IMR-90 (cell line): ENCODE measurements at regions not wholly inside any gene's neighbourhood (a gene's known extent, or its start where the extent isn't known, plus 50 kb on each side); places are given as distances from the start of the nearest gene placed in this dataset.

Source experiments
- ATAC-seq: fragments of 200-7000 bp; cut with Tn5 transposase; 2 replicates; pipeline ENCODE4 v1.9.1; 2020; ENCODE audit warnings: low read depth, mild to moderate bottlenecking, moderate library complexity
- BruUV-seq: library from RNA; stranded (reverse); fragments of 400-500 nt; replicated peaks from 2 replicates; lab custom pipeline; 2021; lab: Mats Ljungman, UMichigan
- CTCF ChIA-PET: fragments of 300-600 bp; formaldehyde crosslinking; extraction: SDS; loops from one replicate; lab custom pipeline; 2021; ENCODE audit warnings: antibody characterized with exemption; lab: Yijun Ruan, JAX
- POLR2A ChIA-PET: fragments of 300-600 bp; sonication (Branson Sonifier 250); formaldehyde crosslinking; loops from one replicate; lab custom pipeline; 2022; ENCODE audit warnings: antibody characterized with exemption; ENCODE audit not compliant: unreplicated experiment; lab: Charles Lee
- DNase-seq: peaks from one replicate; pipeline ENCODE4 v3.0.0; 2013
- H2AFZ ChIP-seq: replicated peaks from 2 replicates; pipeline ENCODE3; 2013; ENCODE audit warnings: low read length, mild to moderate bottlenecking; ENCODE audit not compliant: poor library complexity
- H2AK5ac ChIP-seq: 2 replicates; pipeline ENCODE4 v1.6.1; 2013; ENCODE audit warnings: low read depth, low read length, inconsistent platforms
- H2AK9ac ChIP-seq: replicated peaks from 2 replicates; pipeline ENCODE3; 2013; ENCODE audit warnings: mild to moderate bottlenecking, low read depth, low read length, moderate library complexity; ENCODE audit not compliant: poor library complexity
- H2BK120ac ChIP-seq: 2 replicates; pipeline ENCODE4 v1.6.1; 2013; ENCODE audit warnings: low read depth, low read length, inconsistent platforms
- H2BK15ac ChIP-seq: 3 replicates; pipeline ENCODE4 v1.6.1; 2013; ENCODE audit warnings: low read depth, low read length, inconsistent platforms
- H2BK20ac ChIP-seq: 2 replicates; pipeline ENCODE4 v1.6.1; 2013; ENCODE audit warnings: low read depth, mild to moderate bottlenecking, inconsistent platforms, low read length, moderate library complexity
- H2BK5ac ChIP-seq: 2 replicates; pipeline ENCODE4 v1.6.1; 2013; ENCODE audit warnings: mild to moderate bottlenecking, low read depth, low read length, inconsistent platforms; ENCODE audit not compliant: poor library complexity, severe bottlenecking
- H3K14ac ChIP-seq: replicated peaks from 2 replicates; pipeline ENCODE4 v1.6.1; 2013; ENCODE audit warnings: low read depth, low read length, inconsistent platforms
- H3K18ac ChIP-seq: 2 replicates; pipeline ENCODE4 v1.6.1; 2013; ENCODE audit warnings: low read depth, low read length, control low read depth
- H3K23ac ChIP-seq: 2 replicates; pipeline ENCODE4 v1.6.1; 2013; ENCODE audit warnings: low read depth, low read length, inconsistent platforms
- H3K27ac ChIP-seq: 2 replicates; pipeline ENCODE4 v1.5.1; 2013; ENCODE audit warnings: mild to moderate bottlenecking, control low read depth, low read length; ENCODE audit not compliant: insufficient read depth
- H3K27me3 ChIP-seq: 2 replicates; pipeline ENCODE4 v1.6.1; 2013; ENCODE audit warnings: low read length; ENCODE audit not compliant: control insufficient read depth, insufficient read depth
- H3K36me3 ChIP-seq: 2 replicates; pipeline ENCODE4 v1.6.1; 2013; ENCODE audit warnings: low read length, mixed read lengths; ENCODE audit not compliant: control insufficient read depth, insufficient read depth
- H3K4ac ChIP-seq: 2 replicates; pipeline ENCODE4 v1.6.1; 2013; ENCODE audit warnings: low read depth, low read length, inconsistent platforms
- H3K4me1 ChIP-seq: 2 replicates; pipeline ENCODE4 v1.6.1; 2013; ENCODE audit warnings: low read length, mixed read lengths; ENCODE audit not compliant: control insufficient read depth, insufficient read depth
- H3K4me2 ChIP-seq: 2 replicates; pipeline ENCODE4 v1.6.1; 2013; ENCODE audit warnings: low read depth, mild to moderate bottlenecking, control low read depth, low read length, moderate library complexity
- H3K4me3 ChIP-seq: 2 replicates; pipeline ENCODE4 v1.5.1; 2013; ENCODE audit warnings: low read depth, mild to moderate bottlenecking, control low read depth, low read length, moderate library complexity; ENCODE audit not compliant: insufficient read depth
- H3K56ac ChIP-seq: 2 replicates; pipeline ENCODE4 v1.6.1; 2013; ENCODE audit warnings: low read length, inconsistent platforms; ENCODE audit not compliant: insufficient read depth; ENCODE audit errors: extremely low read depth
- H3K79me1 ChIP-seq, 2 experiments: 2 replicates each; pipeline ENCODE4 v1.6.1; 2013; ENCODE audit warnings: low read length in 2 of 2, inconsistent platforms in 1 of 2, low read depth in 1 of 2
- H3K9ac ChIP-seq: 2 replicates; pipeline ENCODE4 v1.6.1; 2013; ENCODE audit warnings: low read depth, low read length, control low read depth
- H3K9me1 ChIP-seq: 2 replicates; pipeline ENCODE4 v1.6.1; 2013; ENCODE audit warnings: low read length, inconsistent platforms; ENCODE audit not compliant: insufficient read depth
- H3K9me3 ChIP-seq: 2 replicates; pipeline ENCODE4 v1.6.1; 2013; ENCODE audit warnings: low read length; ENCODE audit not compliant: control insufficient read depth, insufficient read depth
- H4K20me1 ChIP-seq: 2 replicates; pipeline ENCODE4 v1.6.1; 2013; ENCODE audit warnings: low read length, inconsistent platforms; ENCODE audit not compliant: insufficient read depth
- H4K5ac ChIP-seq: 2 replicates; pipeline ENCODE4 v1.6.1; 2013; ENCODE audit warnings: mild to moderate bottlenecking, low read depth, low read length, control low read depth
- H4K8ac ChIP-seq, 2 experiments: 2 replicates each; pipeline ENCODE4 v1.6.1; 2013; ENCODE audit warnings: low read depth in 2 of 2, low read length in 2 of 2, control low read depth in 1 of 2, inconsistent platforms in 1 of 2
- H4K91ac ChIP-seq: 2 replicates; pipeline ENCODE4 v1.6.1; 2013; ENCODE audit warnings: low read depth, low read length, inconsistent platforms; ENCODE audit not compliant: insufficient read depth
- BHLHE40 ChIP-seq: fragments of 150-350 bp; IDR thresholded peaks from 2 replicates; pipeline ENCODE4 v1.6.1; 2016; ENCODE audit warnings: mild to moderate bottlenecking, low read depth, low read length
- FOS ChIP-seq: fragments of 150-350 bp; IDR thresholded peaks from 2 replicates; pipeline ENCODE4 v1.6.1; 2016; ENCODE audit warnings: low read depth, low read length
- RCOR1 ChIP-seq: IDR thresholded peaks from 2 replicates; pipeline ENCODE4 v1.6.1; 2012; ENCODE audit warnings: mild to moderate bottlenecking, low read length, improper control_type of control experiment; ENCODE audit not compliant: insufficient replicate concordance
- RFX5 ChIP-seq: IDR thresholded peaks from 2 replicates; pipeline ENCODE4 v1.8.0; 2012; ENCODE audit warnings: low read depth, mild to moderate bottlenecking, low read length, moderate library complexity
- WGBS, 2 experiments: methylation state at CpG; one replicate each; pipeline versions ENCODE4 v1.1.5 to v1.1.7; 2013; ENCODE audit warnings: missing lambda C conversion rate in 2 of 2; ENCODE audit not compliant: insufficient read length in 1 of 2; ENCODE audit errors: extremely low coverage in 2 of 2; 5-methylcytosine and 5-hydroxymethylcytosine counted together
- dilution Hi-C: fragments of 300-500 bp; cut with HindIII; formaldehyde crosslinking; loops from one replicate; pipeline ENCODE4 v1.14.3; 2018; ENCODE audit warnings: low sequenced_read_pairs; ENCODE audit not compliant: unreplicated experiment
- in situ Hi-C: fragments of 300-500 bp; cut with MboI; formaldehyde crosslinking; loops from 3 replicates; pipeline ENCODE4 v1.14.3; 2019; ENCODE audit warnings: low sequenced_read_pairs, inconsistent platforms, mixed read lengths
- intact Hi-C: fragments of 100-400 bp; cut with micrococcal nuclease; formaldehyde crosslinking; loops from 2 replicates; pipeline ENCODE4 v1.10.0; 2022

DNA sequence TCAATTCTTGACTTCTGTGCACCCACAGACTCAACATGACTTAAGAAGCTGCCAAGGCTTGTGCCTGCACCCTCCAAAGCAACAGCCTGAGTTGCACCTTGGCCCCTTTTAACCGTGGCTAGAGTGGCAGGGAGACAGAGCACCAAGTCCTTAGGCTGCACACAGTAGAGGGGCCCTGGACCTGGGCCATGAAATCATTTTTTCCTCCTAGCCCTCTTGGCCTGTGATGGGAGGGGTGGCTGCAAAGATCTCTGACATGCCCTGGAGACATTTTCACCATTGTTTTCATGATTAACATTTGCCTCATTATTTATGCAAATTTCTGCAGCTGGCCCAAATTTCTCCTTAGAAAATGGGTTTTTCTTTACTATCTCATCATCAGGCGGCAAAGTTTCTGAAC, 836.8 kb downstream of the ZPLD1 start:
- H4K5ac ChIP-seq: no peak overlapping the region
- H4K91ac ChIP-seq: no peak overlapping the region
- H3K4me3 ChIP-seq: no peak overlapping the region
- TF ChIP-seq BHLHE40 (no peak), FOS (no peak), RCOR1 (no peak), RFX5 (no peak)
- no peak overlapping the region for H2BK15ac ChIP-seq
- H3K4me2 ChIP-seq: no peak overlapping the region
- H3K79me1 ChIP-seq: no peaks in the 10 kb centered on the region
- no peaks in the 10 kb centered on the region for H3K4me1 ChIP-seq
- no peak overlapping the region for H3K9ac ChIP-seq
- intact Hi-C loops (loop anchor here (1.0 kb wide), 1 partner anchor 18 kb away; no protein-coding TSS in a partner anchor), in situ Hi-C loops (no loop called here), dilution Hi-C loops (no loop called here)
- peaks cover 4% of the 10 kb centered on the region for H3K9me3 ChIP-seq
- no peaks in the 10 kb centered on the region for H3K27me3 ChIP-seq
- no peak overlapping the region for H4K8ac ChIP-seq
- ChIA-PET POLR2A (no interaction called here), CTCF (interaction anchor here (1.0 kb wide), 1 partner anchor 19 kb away, joined by 3 read pairs; no protein-coding TSS in a partner anchor)
- no peak overlapping the region for H2AFZ ChIP-seq
- no peaks in the 10 kb centered on the region for H3K9me1 ChIP-seq
- H3K27ac ChIP-seq: no peak overlapping the region
- H3K36me3 ChIP-seq: no peaks in the 10 kb centered on the region
- no TSS peak for BruUV-seq
- H3K18ac ChIP-seq: no peak overlapping the region
- H3K56ac ChIP-seq: no peak overlapping the region
- no peak overlapping the region for H2BK120ac ChIP-seq
- no peak for ATAC-seq
- H2BK5ac ChIP-seq: no peak overlapping the region
- no peak overlapping the region for H3K23ac ChIP-seq
- WGBS, 2 experiments: no CpG with 5 or more reads among the region's 2 CpGs
- H2AK5ac ChIP-seq: no peak overlapping the region
- H3K4ac ChIP-seq: no peak overlapping the region
- H3K14ac ChIP-seq: no peak overlapping the region
- no peak for DNase-seq
- no peak overlapping the region for H2BK20ac ChIP-seq
- no peak overlapping the region for H2AK9ac ChIP-seq
- no peaks in the 10 kb centered on the region for H4K20me1 ChIP-seq
